ENCODE measurements at regions not wholly inside any gene's neighbourhood (a gene's known extent, or its start where the extent isn't known, plus 50 kb on each side); places are given as distances from the start of the nearest gene placed in this dataset.
"Not testable (repeated sequence)": the region's sequence is repeated elsewhere in the genome, so short reads cannot be mapped to it uniquely, and the experiment has no call there.

DNA sequence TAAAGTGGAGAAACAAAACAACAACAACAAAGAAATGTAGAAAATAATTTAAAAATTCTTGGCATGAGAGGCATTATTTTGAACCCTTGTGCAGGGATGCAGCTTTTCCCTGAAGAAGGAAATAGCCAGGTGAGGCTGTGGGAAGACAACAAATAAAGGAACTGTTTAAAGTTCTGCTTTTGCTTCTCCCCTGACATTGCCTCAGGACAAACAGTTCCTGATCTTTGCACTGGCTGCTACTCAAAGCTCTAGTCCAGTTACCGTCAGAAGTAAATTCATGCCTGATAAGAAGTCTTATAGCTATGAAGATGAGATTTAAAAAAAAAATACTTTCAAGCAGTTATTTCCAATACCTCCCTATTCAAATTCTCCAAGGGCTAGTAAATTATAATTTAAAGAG, 233.8 kb downstream of the IL15 start:
- no peak overlapping the region for H3K4me3 ChIP-seq (ENCODE audit: low read length)
- no peak for DNase-seq (ENCODE audit: low read depth)
- TF ChIP-seq CTCF (IDR thresholded peaks at IDR 0.05; ENCODE audit: insufficient read depth, low read depth, low read length, missing control alignments), result no peak

GRCh38 chr4:141871086-141871770, 234.8 kb downstream of the IL15 start:
- H3K4me3 ChIP-seq (ENCODE audit: low read length), result no peak overlapping the region
- peak; percentile 11 for DNase-seq (ENCODE audit: low read depth)
- TF ChIP-seq CTCF (IDR thresholded peaks at IDR 0.05; ENCODE audit: insufficient read depth, low read depth, low read length, missing control alignments), result no peak

GRCh38 chr4:141882650-141883049, 246.3 kb downstream of the IL15 start:
- not testable (repeated sequence) for DNase-seq (ENCODE audit: low read depth); H3K4me3 ChIP-seq (ENCODE audit: low read length)

- H3K4me3 ChIP-seq (ENCODE audit: low read length), result no peak overlapping the region
- no peak for DNase-seq (ENCODE audit: low read depth)
- TF ChIP-seq CTCF (IDR thresholded peaks at IDR 0.05; ENCODE audit: insufficient read depth, low read depth, low read length, missing control alignments), result no peak
These were observed 247.7 kb downstream of the IL15 start for GRCh38 chr4:141884070-141884469.

GRCh38 chr4:141885112-141885511, 248.7 kb downstream of the IL15 start:
- no peak for DNase-seq (ENCODE audit: low read depth)
- TF ChIP-seq CTCF (IDR thresholded peaks at IDR 0.05; ENCODE audit: insufficient read depth, low read depth, low read length, missing control alignments), result no peak
- H3K4me3 ChIP-seq (ENCODE audit: low read length), result no peak overlapping the region

DNA sequence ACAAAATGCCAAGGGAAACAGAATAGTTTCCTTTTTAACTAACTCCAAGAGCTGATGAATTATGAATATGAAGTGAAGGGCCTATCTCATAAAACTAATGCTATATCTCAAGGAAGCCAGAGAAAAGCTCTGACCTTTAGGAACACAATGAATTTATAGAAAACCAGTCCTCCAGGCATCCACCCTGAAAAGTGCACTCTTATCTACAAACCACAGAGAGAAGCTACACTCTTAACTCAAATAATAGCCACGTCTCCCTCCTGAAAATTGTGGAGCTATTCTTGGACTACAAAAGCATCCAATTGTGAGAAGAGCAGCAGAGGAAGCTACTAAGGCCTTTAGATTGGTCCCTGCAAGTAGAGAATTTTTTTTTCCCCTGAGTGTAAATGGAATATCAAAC, 253.9 kb downstream of the IL15 start:
- no peak for TF ChIP-seq CTCF (IDR thresholded peaks at IDR 0.05; ENCODE audit: insufficient read depth, low read depth, low read length, missing control alignments)
- DNase-seq (ENCODE audit: low read depth), result no peak
- H3K4me3 ChIP-seq (ENCODE audit: low read length), result no peak overlapping the region

- DNase-seq (ENCODE audit: low read depth), result no peak
- no peak overlapping the region for H3K4me3 ChIP-seq (ENCODE audit: low read length)
- TF ChIP-seq CTCF (IDR thresholded peaks at IDR 0.05; ENCODE audit: insufficient read depth, low read depth, low read length, missing control alignments), result no peak
These were observed 255.1 kb downstream of the IL15 start for GRCh38 chr4:141891260-141892120.
